Endothelial cell of umbilical vein (primary cell): ENCODE measurements at regions not wholly inside any gene's neighbourhood (a gene's known extent, or its start where the extent isn't known, plus 50 kb on each side); places are given as distances from the start of the nearest gene placed in this dataset.

ENCODE experiments used
- BruUV-seq: library from RNA; stranded (reverse); fragments of 400-500 nt; replicated peaks from 2 replicates; lab custom pipeline; 2021; lab: Mats Ljungman, UMichigan
- CTCF ChIA-PET: fragments of 300-600, 350-600 bp; sonication (Branson Sonifier 250); formaldehyde crosslinking; loops from one replicate; lab custom pipeline; 2021; ENCODE audit warnings: antibody characterized with exemption, inconsistent platforms; lab: Charles Lee
- POLR2A ChIA-PET: fragments of 300-600, 350-600 bp; sonication (Branson Sonifier 250); formaldehyde crosslinking; loops from one replicate; lab custom pipeline; 2021; ENCODE audit warnings: antibody characterized with exemption, inconsistent platforms; lab: Charles Lee
- DNase-seq: peaks from one replicate; pipeline ENCODE4 v3.0.0-alpha.2; 2011; ENCODE audit warnings: low read depth, low spot score
- FAIRE-seq: peaks from 2 replicates; lab custom pipeline; 2011; peaks lifted over from hg19 to GRCh38; lab: Jason Lieb, UNC
- H2AFZ ChIP-seq: 2 replicates; pipeline ENCODE4 v1.6.0; 2012; ENCODE audit warnings: low read depth, low read length, control low read depth, inconsistent platforms
- H3K27ac ChIP-seq: 2 replicates; pipeline ENCODE4 v1.5.1; 2011; ENCODE audit warnings: low read depth, mild to moderate bottlenecking, control low read depth, low read length, moderate library complexity; ENCODE audit not compliant: insufficient read depth
- H3K27me3 ChIP-seq, 2 experiments: 2 replicates each; pipeline versions ENCODE4 v1.6.0 to v1.6.1; 2011; ENCODE audit warnings: low read length in 2 of 2, mixed read lengths in 1 of 2; ENCODE audit not compliant: control insufficient read depth in 2 of 2, insufficient read depth in 2 of 2
- H3K36me3 ChIP-seq, 2 experiments: 2 replicates in 1 of 2; 3 replicates in 1 of 2; pipeline ENCODE4 v1.5.1; 2011; ENCODE audit warnings: low read length in 2 of 2, mild to moderate bottlenecking in 1 of 2, moderate library complexity in 1 of 2; ENCODE audit not compliant: control insufficient read depth in 2 of 2, insufficient read depth in 2 of 2; ENCODE audit errors: extremely low read depth in 1 of 2
- H3K4me1 ChIP-seq: 3 replicates; pipeline ENCODE4 v1.5.1; 2011; ENCODE audit warnings: mild to moderate bottlenecking, low read length; ENCODE audit not compliant: control insufficient read depth, insufficient read depth; ENCODE audit errors: extremely low read depth
- H3K4me2 ChIP-seq: 2 replicates; pipeline ENCODE4 v1.6.1; 2011; ENCODE audit warnings: low read length, control low read depth, mixed read lengths; ENCODE audit not compliant: insufficient read depth
- H3K4me3 ChIP-seq, 3 experiments: fragments of 200-600 bp in 1 of 3; sonication (generic), shearing (Covaris generic) in 1 of 3; replicated peaks in 1 of 3; 2 replicates each; pipeline ENCODE4 v1.5.1; 2011 to 2016; ENCODE audit warnings: control low read depth in 3 of 3, low read length in 3 of 3, mild to moderate bottlenecking in 2 of 3, inconsistent platforms in 1 of 3, low read depth in 1 of 3, moderate library complexity in 1 of 3; ENCODE audit not compliant: insufficient read depth in 1 of 3
- H3K79me2 ChIP-seq: 2 replicates; pipeline ENCODE4 v1.6.0; 2012; ENCODE audit warnings: low read length, inconsistent platforms; ENCODE audit not compliant: control insufficient read depth, insufficient read depth
- H3K9ac ChIP-seq: replicated peaks from 2 replicates; pipeline ENCODE3; 2011; ENCODE audit warnings: low read length, control low read depth; ENCODE audit not compliant: insufficient read depth; ENCODE audit errors: extremely low read depth
- H3K9me1 ChIP-seq: replicated peaks from 3 replicates; pipeline ENCODE4 v1.6.0; 2011; ENCODE audit warnings: mild to moderate bottlenecking, low read length; ENCODE audit not compliant: control insufficient read depth, insufficient read depth; ENCODE audit errors: extremely low read depth
- H3K9me3 ChIP-seq: replicated peaks from 2 replicates; pipeline ENCODE4 v1.5.1; 2012; ENCODE audit warnings: low read length, inconsistent platforms; ENCODE audit not compliant: control insufficient read depth, insufficient read depth
- H4K20me1 ChIP-seq: replicated peaks from 2 replicates; pipeline ENCODE3; 2011; ENCODE audit warnings: mild to moderate bottlenecking, low read length; ENCODE audit not compliant: control insufficient read depth, insufficient read depth; ENCODE audit errors: extremely low read depth
- EZH2 ChIP-seq: IDR thresholded peaks from 2 replicates; pipeline ENCODE4 v1.6.1; 2012; ENCODE audit warnings: borderline replicate concordance, low read depth, mild to moderate bottlenecking, moderate library complexity, low read length, inconsistent platforms; ENCODE audit not compliant: severe bottlenecking
- FOS ChIP-seq: IDR thresholded peaks from 2 replicates; pipeline ENCODE4 v1.6.1; 2011; ENCODE audit warnings: mild to moderate bottlenecking, low read length, moderate library complexity, borderline replicate concordance; ENCODE audit not compliant: insufficient read depth
- GATA2 ChIP-seq: IDR thresholded peaks from 2 replicates; pipeline ENCODE4 v1.7.0; 2011; ENCODE audit warnings: low read depth, mild to moderate bottlenecking, moderate library complexity, mixed read lengths, low read length; ENCODE audit not compliant: insufficient read length, insufficient read depth
- JUN ChIP-seq: IDR thresholded peaks from 2 replicates; pipeline ENCODE4 v1.6.1; 2011; ENCODE audit warnings: borderline replicate concordance, low read depth; ENCODE audit not compliant: insufficient read length, insufficient read depth
- MYC ChIP-seq: IDR thresholded peaks from one replicate; pipeline ENCODE4 v1.6.1; 2011; ENCODE audit warnings: mild to moderate bottlenecking, low read depth, low read length
- POLR2A ChIP-seq: IDR thresholded peaks from 2 replicates; pipeline ENCODE4 v1.6.1; 2012; ENCODE audit warnings: low read depth, mild to moderate bottlenecking, control low read depth, low read length
- POLR2AphosphoS5 ChIP-seq: IDR thresholded peaks from 2 replicates; pipeline ENCODE4 v1.6.1; 2012; ENCODE audit warnings: low read depth, mild to moderate bottlenecking, control low read depth, low read length, moderate library complexity; ENCODE audit not compliant: insufficient read depth
- dilution Hi-C: fragments of 300-500 bp; cut with MboI; formaldehyde crosslinking; loops from one replicate; pipeline ENCODE4 v1.15.0; 2019; ENCODE audit warnings: low sequenced_read_pairs; ENCODE audit not compliant: extremely low pct_ligation_motif_present
- intact Hi-C: fragments of 100-400 bp; cut with micrococcal nuclease; formaldehyde crosslinking; loops from one replicate; pipeline ENCODE4 v1.10.0; 2022
- TF ChIP-seq, protein P1 (sequence below): IDR thresholded peaks from 2 replicates; pipeline ENCODE4 v1.6.1; 2011; ENCODE audit not compliant: insufficient read depth, insufficient read length
- TF ChIP-seq, protein P2 (sequence below), 2 donors: IDR thresholded peaks; 1 replicate in 1 of 2; 2 replicates in 1 of 2; pipeline ENCODE4 v1.5.1; 2011; ENCODE audit warnings: low read length in 2 of 2, mild to moderate bottlenecking in 2 of 2, moderate library complexity in 2 of 2, control low read depth in 1 of 2, inconsistent platforms in 1 of 2, low read depth in 1 of 2; ENCODE audit not compliant: insufficient read depth in 1 of 2; ENCODE audit errors: extremely low read depth in 1 of 2

DNA sequence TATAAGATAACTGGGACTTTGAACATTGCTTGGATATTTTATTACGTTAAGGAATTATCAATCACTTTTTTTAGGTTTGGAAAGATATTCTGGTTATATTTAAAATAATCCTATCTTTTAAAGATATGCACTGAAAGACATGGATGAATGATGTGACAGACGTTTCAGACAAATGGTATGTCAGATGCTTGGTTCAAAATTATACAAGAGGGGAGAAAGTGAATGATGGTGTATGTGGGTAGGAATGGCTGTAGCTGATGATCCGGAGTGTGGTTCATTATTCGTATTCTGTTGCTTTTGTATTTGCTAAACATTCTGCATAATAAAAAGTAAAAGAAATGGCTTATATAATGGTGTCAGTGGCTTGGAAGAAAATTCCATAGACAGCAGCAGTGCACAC is 51.0 kb upstream of the SNRPB2 start:
- FAIRE-seq: no peak

More for the DNA sequence above, 51.0 kb upstream of the SNRPB2 start:
- TF ChIP-seq MYC (no peak), EZH2 (no peak), POLR2A (no peak), GATA2 (no peak), JUN (no peak), POLR2AphosphoS5 (no peak), FOS (no peak)
- TF ChIP-seq, protein P1, sequence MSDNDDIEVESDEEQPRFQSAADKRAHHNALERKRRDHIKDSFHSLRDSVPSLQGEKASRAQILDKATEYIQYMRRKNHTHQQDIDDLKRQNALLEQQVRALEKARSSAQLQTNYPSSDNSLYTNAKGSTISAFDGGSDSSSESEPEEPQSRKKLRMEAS: no peak
- TF ChIP-seq, protein P2, sequence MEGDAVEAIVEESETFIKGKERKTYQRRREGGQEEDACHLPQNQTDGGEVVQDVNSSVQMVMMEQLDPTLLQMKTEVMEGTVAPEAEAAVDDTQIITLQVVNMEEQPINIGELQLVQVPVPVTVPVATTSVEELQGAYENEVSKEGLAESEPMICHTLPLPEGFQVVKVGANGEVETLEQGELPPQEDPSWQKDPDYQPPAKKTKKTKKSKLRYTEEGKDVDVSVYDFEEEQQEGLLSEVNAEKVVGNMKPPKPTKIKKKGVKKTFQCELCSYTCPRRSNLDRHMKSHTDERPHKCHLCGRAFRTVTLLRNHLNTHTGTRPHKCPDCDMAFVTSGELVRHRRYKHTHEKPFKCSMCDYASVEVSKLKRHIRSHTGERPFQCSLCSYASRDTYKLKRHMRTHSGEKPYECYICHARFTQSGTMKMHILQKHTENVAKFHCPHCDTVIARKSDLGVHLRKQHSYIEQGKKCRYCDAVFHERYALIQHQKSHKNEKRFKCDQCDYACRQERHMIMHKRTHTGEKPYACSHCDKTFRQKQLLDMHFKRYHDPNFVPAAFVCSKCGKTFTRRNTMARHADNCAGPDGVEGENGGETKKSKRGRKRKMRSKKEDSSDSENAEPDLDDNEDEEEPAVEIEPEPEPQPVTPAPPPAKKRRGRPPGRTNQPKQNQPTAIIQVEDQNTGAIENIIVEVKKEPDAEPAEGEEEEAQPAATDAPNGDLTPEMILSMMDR (IDR thresholded peaks at IDR 0.05; ENCODE audit: extremely low read depth in 1 of 2, insufficient read depth in 1 of 2, low read depth in 1 of 2, low read length in 2 of 2): no peak
- no peaks in the 10 kb centered on the region for H3K79me2 ChIP-seq
- no peaks in the 10 kb centered on the region for H3K27me3 ChIP-seq
- no peak overlapping the region for H3K27ac ChIP-seq
- H3K9ac ChIP-seq: no peak overlapping the region
- ChIA-PET CTCF (no interaction called here), POLR2A (no interaction called here)
- H3K9me3 ChIP-seq: no peaks in the 10 kb centered on the region
- no peaks in the 10 kb centered on the region for H3K9me1 ChIP-seq
- no peaks in the 10 kb centered on the region for H3K36me3 ChIP-seq
- H2AFZ ChIP-seq: no peak overlapping the region
- H3K4me3 ChIP-seq: no peak overlapping the region
- no peak overlapping the region for H3K4me2 ChIP-seq
- no TSS peak for BruUV-seq
- dilution Hi-C loops: no loop called here
- DNase-seq: no peak
- H3K4me1 ChIP-seq: no peaks in the 10 kb centered on the region
- no peaks in the 10 kb centered on the region for H4K20me1 ChIP-seq
- intact Hi-C loops: no loop called here
